H1 (cell line): ENCODE measurements at regions not wholly inside any gene's neighbourhood (a gene's known extent, or its start where the extent isn't known, plus 50 kb on each side); places are given as distances from the start of the nearest gene placed in this dataset.

Source experiments
- CTCF ChIA-PET: fragments of 300-600 bp; sonication (Branson Sonifier 250); formaldehyde crosslinking; loops from one replicate; lab custom pipeline; 2021; ENCODE audit not compliant: partially characterized antibody; lab: Charles Lee
- POLR2A ChIA-PET: fragments of 300-600 bp; sonication (Branson Sonifier 250); formaldehyde crosslinking; loops from one replicate; lab custom pipeline; 2021; ENCODE audit warnings: inconsistent platforms; ENCODE audit not compliant: partially characterized antibody; lab: Charles Lee
- DNase-seq, 2 experiments: peaks; one replicate each; pipeline versions ENCODE4 v3.0.0 to v3.0.0-alpha.2; 2010 to 2022; ENCODE audit warnings: low spot score in 2 of 2, low read depth in 1 of 2, mixed read lengths in 1 of 2
- FAIRE-seq: peaks from 2 replicates; lab custom pipeline; 2011; peaks lifted over from hg19 to GRCh38; lab: Jason Lieb, UNC
- H2AFZ ChIP-seq: 2 replicates; pipeline ENCODE4 v1.8.1; 2012; ENCODE audit warnings: low read length, inconsistent platforms
- H2AK5ac ChIP-seq: 2 replicates; pipeline ENCODE4 v1.6.1; 2013; ENCODE audit warnings: low read depth, low read length
- H2BK120ac ChIP-seq: replicated peaks from 2 replicates; pipeline ENCODE3; 2013; ENCODE audit warnings: low read depth, low read length, inconsistent platforms
- H2BK12ac ChIP-seq: 2 replicates; pipeline ENCODE4 v1.6.1; 2013; ENCODE audit warnings: low read depth, low read length
- H2BK15ac ChIP-seq: 2 replicates; pipeline ENCODE4 v1.6.1; 2013; ENCODE audit warnings: low read length
- H2BK20ac ChIP-seq: 2 replicates; pipeline ENCODE4 v1.6.1; 2013; ENCODE audit warnings: low read length
- H2BK5ac ChIP-seq: 2 replicates; pipeline ENCODE4 v1.6.1; 2013; ENCODE audit warnings: low read depth, low read length
- H3K14ac ChIP-seq: 2 replicates; pipeline ENCODE4 v1.6.1; 2013; ENCODE audit warnings: inconsistent platforms; ENCODE audit not compliant: insufficient read length
- H3K18ac ChIP-seq: 2 replicates; pipeline ENCODE4 v1.6.1; 2013; ENCODE audit warnings: low read length; ENCODE audit errors: extremely low read depth
- H3K23ac ChIP-seq: 2 replicates; pipeline ENCODE4 v1.6.1; 2013; ENCODE audit warnings: inconsistent platforms; ENCODE audit not compliant: insufficient read length
- H3K23me2 ChIP-seq: 2 replicates; pipeline ENCODE4 v1.6.1; 2013; ENCODE audit warnings: low read depth, low read length
- H3K27ac ChIP-seq: 2 replicates; pipeline ENCODE4 v1.6.1; 2011; ENCODE audit warnings: low read depth, low read length, inconsistent platforms
- H3K27me3 ChIP-seq, 4 experiments: replicated peaks in 1 of 4; 1 replicate in 1 of 4; 2 replicates in 3 of 4; pipeline versions ENCODE4 v1.6.1 to v1.8.1; 2011 to 2013; ENCODE audit warnings: low read length in 3 of 4, mild to moderate bottlenecking in 3 of 4, inconsistent platforms in 2 of 4, mixed read lengths in 2 of 4, moderate library complexity in 1 of 4; ENCODE audit not compliant: control insufficient read depth in 3 of 4, insufficient read depth in 3 of 4; ENCODE audit errors: extremely low read depth in 1 of 4
- H3K36me3 ChIP-seq, 4 experiments: 2 replicates each; pipeline versions ENCODE4 v1.6.1 to v1.8.1; 2011 to 2013; ENCODE audit warnings: mild to moderate bottlenecking in 4 of 4, low read length in 3 of 4, moderate library complexity in 2 of 4, control low read depth in 1 of 4, inconsistent platforms in 1 of 4; ENCODE audit not compliant: insufficient read depth in 4 of 4, control insufficient read depth in 2 of 4
- H3K4ac ChIP-seq: replicated peaks from 2 replicates; pipeline ENCODE3; 2013; ENCODE audit warnings: low read length, low read depth, mixed read lengths, inconsistent platforms; ENCODE audit not compliant: insufficient read length
- H3K4me1 ChIP-seq, 4 experiments: replicated peaks in 1 of 4; 1 replicate in 1 of 4; 2 replicates in 3 of 4; pipeline versions ENCODE4 v1.6.1 to v1.8.1; 2011 to 2013; ENCODE audit warnings: low read length in 3 of 4, inconsistent platforms in 2 of 4, mixed read lengths in 1 of 4; ENCODE audit not compliant: insufficient read depth in 4 of 4, control insufficient read depth in 3 of 4
- H3K4me2 ChIP-seq, 2 experiments: 2 replicates each; pipeline versions ENCODE4 v1.6.1 to v1.8.1; 2011 to 2013; ENCODE audit warnings: low read depth in 2 of 2, low read length in 2 of 2, control low read depth in 1 of 2, inconsistent platforms in 1 of 2, mild to moderate bottlenecking in 1 of 2; ENCODE audit not compliant: insufficient read depth in 1 of 2
- H3K4me3 ChIP-seq, 4 experiments: fragments of 200-600, 300-600 bp in 1 of 4; sonication (generic), shearing (Covaris generic), sonication (Bioruptor Twin) in 1 of 4; 2 replicates each; pipeline versions ENCODE4 v1.5.1 to v1.8.1; 2011 to 2016; ENCODE audit warnings: low read length in 4 of 4, low read depth in 3 of 4, control low read depth in 2 of 4, inconsistent platforms in 2 of 4, mild to moderate bottlenecking in 2 of 4, mixed read lengths in 1 of 4, moderate library complexity in 1 of 4; ENCODE audit not compliant: insufficient read depth in 2 of 4; ENCODE audit errors: extremely low read depth in 1 of 4
- H3K56ac ChIP-seq: replicated peaks from 2 replicates; pipeline ENCODE3; 2013; ENCODE audit warnings: low read depth, mild to moderate bottlenecking, mixed read lengths, low read length, inconsistent platforms; ENCODE audit not compliant: insufficient read length
- H3K79me1 ChIP-seq: 2 replicates; pipeline ENCODE4 v1.6.1; 2013; ENCODE audit warnings: low read depth, low read length, control low read depth
- H3K79me2 ChIP-seq, 2 experiments: 2 replicates each; pipeline versions ENCODE4 v1.6.1 to v1.8.1; 2012 to 2013; ENCODE audit warnings: low read length in 2 of 2, mild to moderate bottlenecking in 2 of 2, inconsistent platforms in 1 of 2; ENCODE audit not compliant: insufficient read depth in 2 of 2, control insufficient read depth in 1 of 2
- H3K9ac ChIP-seq, 4 experiments: replicated peaks in 1 of 4; 1 replicate in 1 of 4; 2 replicates in 3 of 4; pipeline versions ENCODE4 v1.6.1 to v1.8.1; 2011 to 2013; ENCODE audit warnings: low read depth in 3 of 4, low read length in 3 of 4, control low read depth in 2 of 4, mild to moderate bottlenecking in 2 of 4, moderate library complexity in 2 of 4, inconsistent platforms in 1 of 4; ENCODE audit errors: extremely low read depth in 1 of 4
- H3K9me3 ChIP-seq, 2 experiments: 2 replicates each; pipeline versions ENCODE4 v1.6.1 to v1.8.1; 2012 to 2013; ENCODE audit warnings: mild to moderate bottlenecking in 2 of 2, moderate library complexity in 2 of 2, control low read depth in 1 of 2, inconsistent platforms in 1 of 2, low read depth in 1 of 2, low read length in 1 of 2, mixed read lengths in 1 of 2; ENCODE audit not compliant: insufficient read depth in 2 of 2
- H4K20me1 ChIP-seq, 2 experiments: replicated peaks in 1 of 2; 2 replicates each; pipeline versions ENCODE3 to v1.8.1; 2011 to 2013; ENCODE audit warnings: inconsistent platforms in 2 of 2, low read length in 2 of 2, mild to moderate bottlenecking in 1 of 2; ENCODE audit not compliant: insufficient read depth in 2 of 2, control insufficient read depth in 1 of 2
- H4K5ac ChIP-seq: 2 replicates; pipeline ENCODE4 v1.6.1; 2013; ENCODE audit warnings: low read length, low read depth, mixed read lengths, inconsistent platforms; ENCODE audit not compliant: insufficient read length
- H4K8ac ChIP-seq: 2 replicates; pipeline ENCODE4 v1.8.0; 2013; ENCODE audit warnings: mild to moderate bottlenecking, moderate library complexity, low read length, inconsistent platforms; ENCODE audit not compliant: insufficient read depth; ENCODE audit errors: extremely low read depth
- H4K91ac ChIP-seq: replicated peaks from 2 replicates; pipeline ENCODE3; 2013; ENCODE audit warnings: low read length, mixed read lengths, inconsistent platforms; ENCODE audit not compliant: insufficient read length
- POU5F1 ChIP-seq: IDR thresholded peaks from 2 replicates; pipeline ENCODE4 v1.6.1; 2011; ENCODE audit warnings: low read depth, mild to moderate bottlenecking, low read length, moderate library complexity
- RAD21 ChIP-seq, 2 experiments: IDR thresholded peaks in 1 of 2; conservative IDR thresholded peaks in 1 of 2; 2 replicates each; pipeline ENCODE4 v1.6.1; 2011; ENCODE audit warnings: low read depth in 2 of 2, low read length in 2 of 2, improper control_type of control experiment in 1 of 2, inconsistent platforms in 1 of 2, mild to moderate bottlenecking in 1 of 2, moderate library complexity in 1 of 2
- RBBP5 ChIP-seq: IDR thresholded peaks from 2 replicates; pipeline ENCODE4 v1.7.1; 2012; ENCODE audit warnings: low read depth, mild to moderate bottlenecking, inconsistent platforms, low read length, moderate library complexity, borderline replicate concordance
- SAP30 ChIP-seq: fragments of 300-600 bp; sonication (generic); IDR thresholded peaks from 2 replicates; pipeline ENCODE4 v1.7.1; 2012; ENCODE audit warnings: low read length, moderate library complexity, mild to moderate bottlenecking, inconsistent platforms; ENCODE audit not compliant: insufficient read depth, insufficient replicate concordance
- WGBS, 2 experiments: shearing (Covaris generic) in 1 of 2; methylation state at CpG; one replicate each; pipeline versions ENCODE4 v1.1.6 to v1.1.7; 2013 to 2015; ENCODE audit warnings: low lambda C conversion rate in 2 of 2, mixed read lengths in 2 of 2, inconsistent platforms in 1 of 2, low coverage in 1 of 2, missing lambda C conversion rate in 1 of 2; ENCODE audit not compliant: insufficient replicate concordance in 2 of 2, insufficient coverage in 1 of 2, insufficient read length in 1 of 2; ENCODE audit errors: extremely low coverage in 1 of 2, missing lambda C conversion rate in 1 of 2; 5-methylcytosine and 5-hydroxymethylcytosine counted together

- Histone ChIP-seq H2BK120ac (no peak overlapping the region), H3K4me2 (no peak overlapping the region), H3K79me2 (no peaks in the 10 kb centered on the region), H3K79me1 (no peaks in the 10 kb centered on the region), H4K91ac (no peak overlapping the region), H3K27me3 (peaks cover 0 to 8% (median 6%) of the 10 kb centered on the region in 4 experiments; a peak in 3 of 7 replicates), H2BK20ac (no peak overlapping the region), H4K5ac (no peak overlapping the region), H4K20me1 (no peaks in the 10 kb centered on the region), H4K8ac (no peak overlapping the region), H3K23ac (no peak overlapping the region), H3K18ac (no peak overlapping the region), H2BK12ac (no peak overlapping the region), H3K23me2 (no peaks in the 10 kb centered on the region), H3K4me1 (no peaks in the 10 kb centered on the region; a peak in 1 of 7 replicates), H2BK5ac (no peak overlapping the region), H2AK5ac (no peak overlapping the region), H3K27ac (no peak overlapping the region), H2AFZ (no peak overlapping the region), H2BK15ac (no peak overlapping the region), H3K4me3 (no peak overlapping the region), H3K14ac (no peak overlapping the region), H3K4ac (no peak overlapping the region), H3K56ac (no peak overlapping the region), H3K9me3 (no peaks in the 10 kb centered on the region), H3K36me3 (no peaks in the 10 kb centered on the region), H3K9ac (no peak overlapping the region)
- TF ChIP-seq POU5F1 (no peak), SAP30 (no peak), RBBP5 (no peak), RAD21 (IDR thresholded peaks at IDR 0.05 in 1 of 2, conservative IDR thresholded peaks at IDR 0.05 in 1 of 2; ENCODE audit: low read depth in 2 of 2, low read length in 2 of 2) (no peak)
- POLR2A ChIA-PET: interaction anchor here (0.6 to 1.2 kb wide), 2 partner anchors 33 to 236 kb away, joined by 3 to 7 read pairs; no protein-coding TSS in a partner anchor
- no peak for FAIRE-seq
- CTCF ChIA-PET: interaction anchor here (0.7 to 7.7 kb wide), 12 partner anchors 11 to 220 kb away, joined by 3 to 94 read pairs (median 10); partner anchors contain the start of gene ATL2
- no peak for DNase-seq
- 89% methylated on average over 2 of the region's 2 CpGs; no CpG with 5 or more reads in 1 of the 2 experiments for WGBS, 2 experiments
Observed at GRCh38 chr2:38509947-38510326, 92.8 kb downstream of the HNRNPLL start.
